HG03565 (cell line): ENCODE measurements at regions not wholly inside any gene's neighbourhood (a gene's known extent, or its start where the extent isn't known, plus 50 kb on each side); places are given as distances from the start of the nearest gene placed in this dataset.

Experiments
- ATAC-seq: cut with Tn5 transposase; IDR thresholded peaks from one replicate; pipeline ENCODE4 v1.9.1; 2021; ENCODE audit warnings: mild to moderate bottlenecking, moderate library complexity; ENCODE audit not compliant: unreplicated experiment

DNA sequence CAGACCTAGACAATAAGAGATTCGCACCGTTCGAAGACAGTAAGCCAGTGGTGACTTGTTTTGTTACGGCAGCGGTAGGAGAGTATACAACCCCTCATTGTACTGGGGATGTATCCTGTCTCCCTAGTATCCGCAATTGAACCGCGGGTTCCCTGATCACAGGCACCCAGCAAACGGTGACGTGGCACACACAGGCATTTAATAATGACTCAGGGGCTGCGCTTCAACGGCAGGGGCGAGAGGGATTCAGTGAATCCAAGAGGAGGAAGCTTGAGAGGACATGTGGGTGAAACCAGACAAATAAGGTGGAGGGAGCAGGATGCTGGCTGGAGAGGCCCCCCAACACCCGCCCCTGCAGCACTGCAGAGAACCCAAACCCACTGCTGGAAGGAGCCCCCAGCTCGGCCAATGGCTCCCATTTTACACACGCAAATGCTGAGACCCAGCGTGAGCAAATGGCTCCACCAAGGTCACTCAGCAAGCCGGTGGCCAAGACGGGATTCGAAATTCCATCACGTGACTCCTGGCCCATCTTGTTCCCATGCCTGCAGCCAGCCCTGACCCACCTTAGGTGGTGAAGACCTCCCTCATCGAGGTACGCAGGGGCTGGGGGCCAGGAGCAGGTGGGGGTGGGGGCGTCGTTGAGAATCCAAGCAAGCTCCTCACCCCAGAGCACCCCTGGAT lies 149.9 kb downstream of the SYF2 start:
- no peak for ATAC-seq

GRCh38 chr1:25081496-25081895 lies 150.8 kb downstream of the SYF2 start:
- no peak for ATAC-seq

- no peak for ATAC-seq
Observed at GRCh38 chr1:25080294-25081209, 150.5 kb upstream of the RUNX3 start.

DNA sequence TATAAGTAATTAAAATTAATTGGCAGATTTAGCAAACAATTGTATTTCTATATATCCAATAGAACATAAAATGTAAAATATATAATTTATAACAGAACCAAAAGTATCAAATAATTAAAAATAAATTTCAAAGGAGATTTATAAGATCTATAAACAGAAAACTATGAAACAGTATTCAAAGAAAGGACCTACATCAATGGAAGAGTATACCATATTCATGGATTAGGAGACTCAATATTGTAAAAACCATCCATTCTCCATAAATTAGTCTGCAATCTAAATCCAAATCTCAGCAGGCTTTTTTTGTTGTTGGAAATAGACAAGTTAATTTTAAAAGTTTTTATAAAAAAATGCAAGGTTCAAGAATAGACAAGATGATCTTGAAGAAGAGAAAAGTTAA lies 149.0 kb upstream of the RUNX3 start:
- no peak for ATAC-seq

- no peak for ATAC-seq
Observed at GRCh38 chr1:25074351-25075227, 144.5 kb upstream of the RUNX3 start.

- no peak for ATAC-seq
Observed at GRCh38 chr1:25073640-25074270, 143.7 kb upstream of the RUNX3 start.

GRCh38 chr1:25072461-25072860 lies 142.4 kb upstream of the RUNX3 start:
- ATAC-seq = no peak

GRCh38 chr1:25068829-25069228 lies 138.8 kb upstream of the RUNX3 start:
- ATAC-seq = no peak

- ATAC-seq = no peak
Observed at GRCh38 chr1:25068316-25068715, 138.2 kb upstream of the RUNX3 start.

- ATAC-seq = no peak
Observed at GRCh38 chr1:25067518-25068251, 137.6 kb upstream of the RUNX3 start.

DNA sequence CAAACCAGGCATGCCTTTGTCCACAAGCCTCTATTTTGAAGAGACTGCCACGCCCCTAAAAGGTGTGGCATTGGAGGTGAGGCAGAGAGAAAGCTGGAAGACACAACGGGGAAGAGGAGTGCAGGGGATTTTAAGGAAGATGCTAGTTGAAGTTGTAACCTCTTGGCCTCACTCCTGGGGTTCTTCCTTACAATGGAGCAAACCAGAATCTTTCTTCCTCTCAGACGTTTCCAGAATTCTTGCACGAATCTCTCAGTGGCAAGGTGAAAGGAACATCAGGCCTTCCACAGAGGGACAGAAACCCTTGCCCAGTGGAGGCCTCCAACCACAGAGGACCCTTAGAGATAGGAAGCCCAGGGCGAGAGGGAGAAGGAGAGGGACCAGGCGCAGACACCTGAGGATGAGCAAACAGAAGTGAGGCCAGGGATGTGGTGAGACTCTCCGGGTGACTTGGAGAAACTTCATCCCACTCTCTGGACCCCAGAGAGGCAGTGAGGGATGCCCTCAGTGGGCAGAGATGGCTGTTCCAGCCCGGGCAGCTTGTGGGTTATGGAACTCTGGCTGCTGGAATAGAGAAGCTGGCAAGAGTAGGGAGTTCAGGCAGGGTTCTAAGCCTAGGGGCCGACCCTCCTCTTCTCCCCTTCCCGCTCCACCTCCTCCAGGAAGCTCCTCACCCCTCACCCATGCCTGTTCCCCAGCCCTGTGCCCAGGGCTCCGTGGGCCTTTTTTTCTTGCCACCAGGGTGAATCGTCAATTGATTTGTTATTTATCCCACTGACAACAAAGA lies 136.8 kb upstream of the RUNX3 start:
- no peak for ATAC-seq

DNA sequence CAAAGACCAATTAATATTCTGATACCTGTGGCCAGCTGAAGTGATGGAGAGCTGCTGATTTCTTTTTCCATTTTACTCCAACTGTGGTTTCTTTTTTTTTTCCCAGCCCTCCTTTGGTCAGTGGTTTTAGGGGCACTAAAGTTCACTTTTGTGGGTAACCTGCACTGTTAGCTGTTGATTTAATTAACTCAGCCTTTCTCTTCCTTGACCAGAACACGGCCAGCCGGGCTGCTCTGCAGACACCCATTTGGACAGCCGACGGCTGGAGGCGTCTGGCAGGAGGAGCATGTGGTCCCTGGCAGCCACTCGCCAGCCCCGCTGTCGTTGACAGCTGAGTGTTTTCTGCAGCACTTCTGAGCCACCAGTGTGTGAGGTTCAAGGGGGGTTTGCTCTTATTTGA lies 136.2 kb upstream of the RUNX3 start:
- ATAC-seq = no peak

DNA sequence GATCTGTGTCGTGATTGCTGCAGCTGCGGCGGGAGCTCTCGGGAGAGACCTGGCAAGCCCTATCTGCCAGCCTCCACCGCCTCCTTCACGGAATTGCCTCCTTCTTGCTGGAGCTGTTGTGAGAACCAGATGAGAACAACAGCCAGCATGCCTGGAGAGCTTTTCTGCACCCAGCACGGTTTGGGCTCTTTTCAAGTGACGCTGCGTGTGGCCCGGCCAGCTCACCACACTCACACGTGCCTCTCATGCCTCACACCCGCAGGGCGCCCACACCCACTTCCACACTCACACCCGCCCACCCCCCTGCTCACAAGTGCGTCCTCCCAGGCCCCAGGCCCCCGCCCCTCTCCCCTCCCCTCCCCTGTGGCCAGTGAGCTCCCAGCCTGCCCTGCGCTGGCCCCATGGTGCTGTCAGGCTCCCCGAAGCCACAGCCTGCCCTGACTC lies 135.7 kb upstream of the RUNX3 start:
- ATAC-seq = no peak

GRCh38 chr1:25065321-25065721 lies 135.2 kb upstream of the RUNX3 start:
- ATAC-seq = no peak

DNA sequence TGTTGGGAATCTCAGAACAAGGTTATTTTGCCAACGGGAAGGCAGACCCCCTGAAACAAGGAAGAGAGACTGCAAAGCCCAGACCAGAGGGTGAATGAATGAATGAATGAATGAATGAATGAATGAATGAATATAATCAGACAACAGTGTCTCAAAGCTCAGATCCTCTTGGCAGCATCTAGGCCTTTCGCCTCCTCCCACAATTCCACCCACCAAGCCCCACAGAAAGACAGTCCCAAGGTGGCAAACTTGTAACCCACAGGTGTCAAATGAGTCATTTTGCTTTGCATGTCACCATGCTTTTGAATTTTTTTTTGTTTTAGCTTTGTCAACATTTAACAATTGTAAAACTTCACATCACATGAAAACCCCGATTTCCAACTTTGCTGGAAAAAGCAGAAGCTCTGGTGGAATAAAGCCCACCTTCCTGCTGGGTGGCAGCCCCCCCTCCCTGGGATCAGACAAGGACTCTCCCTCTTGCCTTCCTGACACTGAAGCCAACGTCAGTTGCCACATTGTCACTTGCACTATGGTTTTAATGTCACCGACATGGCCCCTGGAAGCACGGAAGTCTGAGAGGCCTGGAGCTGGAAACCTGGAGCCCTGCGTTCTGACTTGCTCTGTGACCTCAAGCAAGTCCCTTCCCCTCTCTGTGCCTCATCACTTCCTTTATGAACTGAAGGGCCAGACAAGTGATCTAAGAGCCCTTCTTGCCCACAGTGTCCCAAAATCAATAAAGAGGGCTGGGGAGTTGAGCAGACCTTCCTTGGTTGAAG lies 134.6 kb upstream of the RUNX3 start:
- ATAC-seq = no peak

- ATAC-seq = no peak
Observed at GRCh38 chr1:25063591-25064416, 133.7 kb upstream of the RUNX3 start.

DNA sequence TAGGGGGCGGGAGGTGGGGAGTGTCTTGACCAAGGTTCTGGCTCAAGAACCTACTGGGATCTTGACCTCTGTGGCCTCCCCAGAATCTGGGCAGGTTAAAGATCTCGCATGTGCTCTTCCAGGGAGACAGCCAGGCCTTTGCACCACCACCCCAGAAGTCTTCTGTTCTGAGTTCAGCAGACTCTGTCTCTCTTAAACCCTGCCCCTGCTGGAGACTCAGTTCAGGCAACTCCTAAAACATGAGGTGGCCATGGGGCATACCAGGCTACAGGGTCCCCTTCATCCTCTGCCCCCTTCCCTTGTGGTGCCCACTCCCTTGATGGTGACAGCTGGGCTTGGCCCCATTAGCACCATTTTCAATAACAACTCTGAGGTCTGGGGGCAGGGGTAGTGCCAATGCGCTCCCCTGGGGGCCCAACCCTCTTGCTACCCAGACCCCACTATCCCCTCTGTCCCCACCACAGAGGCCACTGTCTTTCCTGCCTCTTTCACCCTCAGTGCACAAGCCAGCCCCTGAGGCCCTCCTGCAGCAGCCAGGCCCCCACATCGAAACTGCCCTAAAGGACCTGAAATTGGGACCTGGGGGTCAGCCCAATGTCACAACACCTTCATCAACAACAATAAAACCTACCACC lies 132.7 kb upstream of the RUNX3 start:
- no peak for ATAC-seq
